ENCODE measurements at regions not wholly inside any gene's neighbourhood (a gene's known extent, or its start where the extent isn't known, plus 50 kb on each side); places are given as distances from the start of the nearest gene placed in this dataset.

GRCh38 chr1:30655672-30656071 lies 67.7 kb downstream of the MATN1 start:
- TF ChIP-seq CEBPB (IDR thresholded peaks at IDR 0.05) (no peak), HOXA7 (CRISPR knock-in tag; IDR thresholded peaks at IDR 0.05) (no peak), JUN (IDR thresholded peaks at IDR 0.05) (no peak), CTCF (IDR thresholded peaks at IDR 0.05) (no peak), CHD2 (IDR thresholded peaks at IDR 0.05; ENCODE audit: low read length, partially characterized antibody) (no peak), RFX5 (IDR thresholded peaks at IDR 0.05) (no peak)
